Germinal center (tissue), 1 donor: ENCODE measurements at regions not wholly inside any gene's neighbourhood (a gene's known extent, or its start where the extent isn't known, plus 50 kb on each side); places are given as distances from the start of the nearest gene placed in this dataset.

Source experiments
- DNase-seq: peaks from one replicate; pipeline ENCODE4 v3.0.0; 2012; ENCODE audit warnings: mixed read lengths, low spot score

DNA sequence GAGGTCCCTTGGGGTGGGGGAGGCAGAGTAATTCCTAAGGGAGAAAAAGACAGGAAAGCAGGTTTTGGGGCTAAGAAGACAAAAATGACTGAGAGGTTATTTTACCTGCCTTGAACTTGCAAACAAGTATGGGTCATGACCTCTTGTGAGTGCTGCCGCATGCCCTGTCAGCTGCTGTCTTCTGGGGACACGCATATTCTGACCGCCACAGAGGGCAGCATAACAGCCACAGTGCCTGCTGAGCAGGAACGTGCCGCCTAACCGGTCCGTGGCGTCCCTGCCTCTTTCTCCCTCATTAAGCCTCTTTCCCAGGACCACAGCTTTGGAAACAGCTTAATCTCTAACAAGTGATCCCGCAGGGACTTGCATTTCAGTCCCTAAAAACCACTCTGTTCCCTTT is 51.3 kb upstream of the KCNA1 start:
- DNase-seq, result no peak

DNA sequence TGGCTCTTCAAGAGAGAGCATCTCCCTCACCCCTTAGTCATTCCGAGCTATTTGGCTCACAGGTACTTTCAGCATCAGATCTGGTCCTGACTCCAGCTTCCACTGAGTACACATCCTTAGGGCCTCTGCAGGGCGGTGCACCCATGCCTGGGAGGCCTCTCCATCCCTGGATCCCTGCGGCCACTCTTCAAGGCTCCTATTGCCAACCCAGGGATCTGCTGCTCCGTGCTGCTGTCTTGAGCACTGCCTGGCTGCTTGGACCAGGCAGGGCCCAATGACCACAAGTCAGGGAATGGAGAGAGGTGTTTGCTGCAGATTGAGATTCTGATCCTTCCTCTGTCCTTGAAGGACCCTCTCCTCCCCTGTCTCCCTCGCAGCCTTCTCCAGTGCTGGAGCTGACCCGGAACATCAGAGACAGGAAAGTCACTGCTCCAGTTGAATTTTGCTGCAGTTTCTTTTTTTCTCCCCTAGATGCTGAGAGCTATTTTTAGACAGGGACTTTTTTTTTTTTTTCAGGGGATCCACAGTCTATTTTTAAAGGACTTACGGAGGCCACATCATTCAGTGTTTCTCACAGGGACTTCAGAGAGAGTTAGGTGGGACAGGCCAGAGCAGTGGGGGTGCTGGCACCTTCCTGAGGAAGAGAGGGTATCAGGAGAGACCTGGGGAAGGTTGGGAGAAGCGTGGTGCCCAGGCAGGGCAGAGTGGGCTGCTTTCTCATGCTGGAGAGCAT is 50.1 kb upstream of the KCNA1 start:
- no peak for DNase-seq
